ENCODE measurements at regions not wholly inside any gene's neighbourhood (a gene's known extent, or its start where the extent isn't known, plus 50 kb on each side); places are given as distances from the start of the nearest gene placed in this dataset.

DNA sequence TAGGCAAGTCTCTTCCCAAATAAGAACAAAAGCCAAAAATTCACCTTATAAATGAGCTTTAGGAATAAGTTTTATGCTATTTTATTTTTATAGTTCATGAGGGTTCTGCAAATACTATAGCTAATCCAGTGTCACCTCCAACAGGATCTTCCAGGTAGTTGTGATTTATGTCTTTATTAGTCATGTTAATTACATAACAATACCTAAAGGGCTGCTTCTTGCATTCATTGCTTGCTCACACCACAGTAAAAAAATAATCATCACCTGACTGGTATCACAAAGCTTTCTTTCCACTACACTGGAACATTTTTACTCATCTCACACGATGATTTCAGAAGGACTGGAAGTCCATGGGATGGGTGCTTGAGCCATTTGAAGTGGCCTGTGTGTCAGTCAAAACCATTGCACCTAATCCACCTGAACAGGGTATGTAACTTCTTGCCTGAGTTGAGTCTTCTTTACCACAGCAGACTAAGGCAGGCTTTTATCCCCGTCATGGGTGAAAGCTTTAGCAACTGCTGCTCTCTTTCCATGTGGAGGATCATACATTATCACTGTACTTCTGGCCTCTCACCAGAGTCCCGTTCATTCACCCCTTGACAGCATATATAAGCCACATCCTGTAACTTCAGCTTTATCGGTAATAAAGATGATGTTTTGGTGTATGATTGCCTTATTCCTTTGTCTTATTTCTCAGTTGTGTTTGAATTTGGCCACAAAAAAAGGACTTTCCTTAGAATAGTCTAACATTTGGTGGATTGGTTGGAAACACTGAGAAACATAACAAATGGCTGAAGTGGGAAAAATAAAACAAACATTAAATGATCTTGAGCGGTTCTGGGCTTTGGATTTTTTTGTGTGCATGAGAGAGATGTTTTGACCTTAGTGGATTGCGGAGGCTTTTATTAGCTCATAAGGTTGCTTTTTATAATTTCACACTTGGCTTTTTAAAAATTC lies 382.6 kb upstream of the THBS1 start:
- no peak for TF ChIP-seq EZH2phosphoT487 (conservative IDR thresholded peaks at IDR 0.05; ENCODE audit: low read length)
- TF ChIP-seq, protein P1, sequence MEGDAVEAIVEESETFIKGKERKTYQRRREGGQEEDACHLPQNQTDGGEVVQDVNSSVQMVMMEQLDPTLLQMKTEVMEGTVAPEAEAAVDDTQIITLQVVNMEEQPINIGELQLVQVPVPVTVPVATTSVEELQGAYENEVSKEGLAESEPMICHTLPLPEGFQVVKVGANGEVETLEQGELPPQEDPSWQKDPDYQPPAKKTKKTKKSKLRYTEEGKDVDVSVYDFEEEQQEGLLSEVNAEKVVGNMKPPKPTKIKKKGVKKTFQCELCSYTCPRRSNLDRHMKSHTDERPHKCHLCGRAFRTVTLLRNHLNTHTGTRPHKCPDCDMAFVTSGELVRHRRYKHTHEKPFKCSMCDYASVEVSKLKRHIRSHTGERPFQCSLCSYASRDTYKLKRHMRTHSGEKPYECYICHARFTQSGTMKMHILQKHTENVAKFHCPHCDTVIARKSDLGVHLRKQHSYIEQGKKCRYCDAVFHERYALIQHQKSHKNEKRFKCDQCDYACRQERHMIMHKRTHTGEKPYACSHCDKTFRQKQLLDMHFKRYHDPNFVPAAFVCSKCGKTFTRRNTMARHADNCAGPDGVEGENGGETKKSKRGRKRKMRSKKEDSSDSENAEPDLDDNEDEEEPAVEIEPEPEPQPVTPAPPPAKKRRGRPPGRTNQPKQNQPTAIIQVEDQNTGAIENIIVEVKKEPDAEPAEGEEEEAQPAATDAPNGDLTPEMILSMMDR (IDR thresholded peaks at IDR 0.05; ENCODE audit: insufficient read depth, low read length, poor library complexity, severe bottlenecking), result no peak
- Histone ChIP-seq H3K27me3 (ENCODE audit: low read length) (no peaks in the 10 kb centered on the region), H3K9me2 (replicated peaks; ENCODE audit: insufficient read depth, low read length) (no peaks in the 10 kb centered on the region), H2AFZ (ENCODE audit: low read depth, low read length, severe bottlenecking) (no peak overlapping the region), H3K9ac (ENCODE audit: low read length) (no peak overlapping the region), H3K79me2 (ENCODE audit: insufficient read depth, low read length) (no peaks in the 10 kb centered on the region), H3K4me2 (ENCODE audit: low read depth, low read length, poor library complexity, severe bottlenecking) (no peak overlapping the region), H3K9me3 (ENCODE audit: insufficient read depth, low read length) (no peaks in the 10 kb centered on the region), H3K4me3 (ENCODE audit: insufficient read depth, low read length, poor library complexity, severe bottlenecking) (no peak overlapping the region), H3K36me3 (ENCODE audit: low read length) (no peaks in the 10 kb centered on the region), H4K20me1 (ENCODE audit: low read depth, low read length) (no peaks in the 10 kb centered on the region), H3F3A (ENCODE audit: insufficient read depth) (no peaks in the 10 kb centered on the region), H3K27ac (ENCODE audit: low read depth, low read length) (no peak overlapping the region)

DNA sequence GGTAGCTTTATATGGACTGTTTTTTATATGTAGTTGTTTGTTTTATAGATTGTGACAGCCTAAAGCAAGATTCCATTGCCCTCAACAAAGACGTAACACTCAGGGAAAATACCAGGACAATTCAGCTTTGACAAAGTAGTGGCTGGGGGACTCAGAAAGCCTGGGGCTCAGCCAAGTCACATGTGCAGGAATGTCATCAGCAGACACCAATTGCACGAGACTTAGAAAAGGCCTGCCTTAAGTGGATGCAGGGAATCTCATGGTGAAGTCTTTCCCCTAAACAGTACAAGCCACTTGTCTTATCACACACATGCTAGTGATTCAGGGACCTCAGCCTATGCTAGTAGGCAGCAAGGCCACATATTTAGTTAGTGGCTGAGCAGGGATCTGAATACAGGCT lies 381.8 kb upstream of the THBS1 start:
- H3F3A ChIP-seq (ENCODE audit: insufficient read depth), result no peaks in the 10 kb centered on the region
- H4K20me1 ChIP-seq (ENCODE audit: low read depth, low read length), result no peaks in the 10 kb centered on the region
- no peaks in the 10 kb centered on the region for H3K36me3 ChIP-seq (ENCODE audit: low read length)
- H2AFZ ChIP-seq (ENCODE audit: low read depth, low read length, severe bottlenecking), result no peak overlapping the region
- H3K27me3 ChIP-seq (ENCODE audit: low read length), result no peaks in the 10 kb centered on the region
- no peak overlapping the region for H3K27ac ChIP-seq (ENCODE audit: low read depth, low read length)
- TF ChIP-seq, protein P1 (IDR thresholded peaks at IDR 0.05; ENCODE audit: insufficient read depth, low read length, poor library complexity, severe bottlenecking), result no peak
- no peak for TF ChIP-seq EZH2phosphoT487 (conservative IDR thresholded peaks at IDR 0.05; ENCODE audit: low read length)
- H3K4me3 ChIP-seq (ENCODE audit: insufficient read depth, low read length, poor library complexity, severe bottlenecking), result no peak overlapping the region
- no peaks in the 10 kb centered on the region for H3K9me2 ChIP-seq (replicated peaks; ENCODE audit: insufficient read depth, low read length)
- no peak overlapping the region for H3K9ac ChIP-seq (ENCODE audit: low read length)
- no peaks in the 10 kb centered on the region for H3K79me2 ChIP-seq (ENCODE audit: insufficient read depth, low read length)
- H3K4me2 ChIP-seq (ENCODE audit: low read depth, low read length, poor library complexity, severe bottlenecking), result no peak overlapping the region
- H3K9me3 ChIP-seq (ENCODE audit: insufficient read depth, low read length), result no peaks in the 10 kb centered on the region

DNA sequence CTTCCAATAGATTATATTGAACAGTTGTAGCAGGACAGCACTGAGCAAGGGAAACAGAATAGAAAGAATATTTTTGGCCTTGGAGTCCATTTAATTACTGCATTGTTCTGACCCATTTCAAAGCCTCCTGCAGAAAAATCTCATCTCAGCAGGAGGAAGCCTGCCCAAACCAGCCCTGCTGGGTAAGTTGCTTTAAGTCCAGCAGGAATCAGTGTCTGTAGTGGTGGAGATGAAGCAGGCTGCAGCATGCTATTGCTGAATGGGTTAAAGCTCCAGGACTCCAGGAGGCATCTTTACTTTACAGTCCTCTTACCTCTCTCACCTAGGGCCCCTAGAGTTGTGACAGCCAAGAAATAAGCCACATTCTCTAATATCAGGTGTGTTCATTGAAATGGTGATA lies 380.3 kb upstream of the THBS1 start:
- H3F3A ChIP-seq (ENCODE audit: insufficient read depth), result no peaks in the 10 kb centered on the region

More for the DNA sequence above, 380.3 kb upstream of the THBS1 start:
- Histone ChIP-seq H3K9ac (ENCODE audit: low read length) (no peak overlapping the region), H3K79me2 (ENCODE audit: insufficient read depth, low read length) (no peaks in the 10 kb centered on the region), H3K9me3 (ENCODE audit: insufficient read depth, low read length) (no peaks in the 10 kb centered on the region), H3K27ac (ENCODE audit: low read depth, low read length) (no peak overlapping the region), H2AFZ (ENCODE audit: low read depth, low read length, severe bottlenecking) (no peak overlapping the region), H4K20me1 (ENCODE audit: low read depth, low read length) (no peaks in the 10 kb centered on the region), H3K4me2 (ENCODE audit: low read depth, low read length, poor library complexity, severe bottlenecking) (no peak overlapping the region), H3K9me2 (replicated peaks; ENCODE audit: insufficient read depth, low read length) (no peaks in the 10 kb centered on the region), H3K27me3 (ENCODE audit: low read length) (no peaks in the 10 kb centered on the region), H3K4me3 (ENCODE audit: insufficient read depth, low read length, poor library complexity, severe bottlenecking) (no peak overlapping the region), H3K36me3 (ENCODE audit: low read length) (no peaks in the 10 kb centered on the region)
- TF ChIP-seq, protein P1 (IDR thresholded peaks at IDR 0.05; ENCODE audit: insufficient read depth, low read length, poor library complexity, severe bottlenecking), result no peak
- no peak for TF ChIP-seq EZH2phosphoT487 (conservative IDR thresholded peaks at IDR 0.05; ENCODE audit: low read length)

Measured in SU-DHL-6 (cell line).